MCF 10A (cell line): ENCODE measurements at regions not wholly inside any gene's neighbourhood (a gene's known extent, or its start where the extent isn't known, plus 50 kb on each side); places are given as distances from the start of the nearest gene placed in this dataset.

Experiments used
- BruUV-seq: library from RNA; stranded (reverse); fragments of 400-500 nt; replicated peaks from 2 replicates; lab custom pipeline; 2021; lab: Mats Ljungman, UMichigan
- CTCF ChIA-PET: fragments of 300-600 bp; sonication (Branson Sonifier 250); formaldehyde crosslinking; extraction: SDS; loops from one replicate; lab custom pipeline; 2021; ENCODE audit warnings: antibody characterized with exemption, inconsistent platforms; lab: Yijun Ruan, JAX
- POLR2A ChIA-PET: fragments of 300-600, 350-650 bp; sonication (Branson Sonifier 250); formaldehyde crosslinking; extraction: SDS; loops from one replicate; lab custom pipeline; 2020; ENCODE audit warnings: antibody characterized with exemption, inconsistent platforms; lab: Yijun Ruan, JAX
- DNase-seq: peaks from one replicate; pipeline ENCODE4 v3.0.0-alpha.2; 2018; ENCODE audit not compliant: unreplicated experiment
- H3K27ac Mint-ChIP-seq: one replicate; pipeline ENCODE4 v1.8.0; 2022; ENCODE audit warnings: mild to moderate bottlenecking, low read depth, mixed read lengths; ENCODE audit not compliant: unreplicated experiment
- H3K27me3 Mint-ChIP-seq: one replicate; pipeline ENCODE4 v1.8.0; 2022; ENCODE audit warnings: mixed read lengths; ENCODE audit not compliant: insufficient read depth, unreplicated experiment
- H3K36me3 Mint-ChIP-seq: one replicate; pipeline ENCODE4 v1.8.0; 2022; ENCODE audit warnings: mild to moderate bottlenecking, moderate library complexity, mixed read lengths; ENCODE audit not compliant: insufficient read depth, unreplicated experiment
- H3K4me1 Mint-ChIP-seq: one replicate; pipeline ENCODE4 v1.8.0; 2022; ENCODE audit warnings: mixed read lengths; ENCODE audit not compliant: insufficient read depth, unreplicated experiment
- H3K4me3 Mint-ChIP-seq: one replicate; pipeline ENCODE4 v1.8.0; 2022; ENCODE audit warnings: mild to moderate bottlenecking, moderate library complexity, mixed read lengths; ENCODE audit not compliant: unreplicated experiment
- H3K9me3 Mint-ChIP-seq: one replicate; pipeline ENCODE4 v1.8.0; 2022; ENCODE audit warnings: mixed read lengths; ENCODE audit not compliant: unreplicated experiment
- intact Hi-C: fragments of 100-400 bp; cut with micrococcal nuclease; formaldehyde crosslinking; loops from 2 replicates; pipeline ENCODE4 v1.14.1; 2022
- TF ChIP-seq, protein P1 (sequence below): fragments of 200-600 bp; IDR thresholded peaks from one replicate; pipeline ENCODE4 v1.8.0; 2022; ENCODE audit warnings: antibody characterized with exemption, mild to moderate bottlenecking; ENCODE audit not compliant: unreplicated experiment

DNA sequence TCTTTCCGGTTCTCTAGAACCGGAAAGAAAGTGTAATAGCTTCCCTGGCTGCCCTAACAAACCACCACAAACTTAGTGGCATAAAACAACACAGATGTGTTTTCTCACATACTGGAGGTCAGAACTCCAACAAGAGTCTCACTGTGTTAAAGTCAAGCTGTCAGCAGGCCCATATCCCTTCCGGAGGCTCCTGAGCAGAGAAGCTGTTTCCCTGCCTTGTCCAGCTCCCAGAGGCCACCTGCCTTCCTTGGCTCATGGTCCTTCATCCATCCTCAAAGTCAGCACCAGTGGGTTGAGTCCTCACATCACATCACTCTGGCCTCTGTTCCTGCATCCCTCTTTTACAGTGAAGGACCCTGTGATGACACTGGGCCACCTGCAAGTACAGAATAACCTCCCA, 49.8 kb upstream of the HMX1 start:
- BruUV-seq, result no TSS peak
- POLR2A ChIA-PET, result no interaction called here
- Mint-ChIP-seq H3K4me3 (no peak overlapping the region), H3K9me3 (peaks cover 17% of the 10 kb centered on the region), H3K4me1 (no peaks in the 10 kb centered on the region), H3K36me3 (no peaks in the 10 kb centered on the region), H3K27ac (no peak overlapping the region), H3K27me3 (peaks cover 38% of the 10 kb centered on the region)
- CTCF ChIA-PET, result interaction anchor here (0.8 to 2.0 kb wide), 3 partner anchors 12 to 314 kb away, joined by 3 to 9 read pairs (median 5); no protein-coding TSS in a partner anchor
- TF ChIP-seq, protein P1, sequence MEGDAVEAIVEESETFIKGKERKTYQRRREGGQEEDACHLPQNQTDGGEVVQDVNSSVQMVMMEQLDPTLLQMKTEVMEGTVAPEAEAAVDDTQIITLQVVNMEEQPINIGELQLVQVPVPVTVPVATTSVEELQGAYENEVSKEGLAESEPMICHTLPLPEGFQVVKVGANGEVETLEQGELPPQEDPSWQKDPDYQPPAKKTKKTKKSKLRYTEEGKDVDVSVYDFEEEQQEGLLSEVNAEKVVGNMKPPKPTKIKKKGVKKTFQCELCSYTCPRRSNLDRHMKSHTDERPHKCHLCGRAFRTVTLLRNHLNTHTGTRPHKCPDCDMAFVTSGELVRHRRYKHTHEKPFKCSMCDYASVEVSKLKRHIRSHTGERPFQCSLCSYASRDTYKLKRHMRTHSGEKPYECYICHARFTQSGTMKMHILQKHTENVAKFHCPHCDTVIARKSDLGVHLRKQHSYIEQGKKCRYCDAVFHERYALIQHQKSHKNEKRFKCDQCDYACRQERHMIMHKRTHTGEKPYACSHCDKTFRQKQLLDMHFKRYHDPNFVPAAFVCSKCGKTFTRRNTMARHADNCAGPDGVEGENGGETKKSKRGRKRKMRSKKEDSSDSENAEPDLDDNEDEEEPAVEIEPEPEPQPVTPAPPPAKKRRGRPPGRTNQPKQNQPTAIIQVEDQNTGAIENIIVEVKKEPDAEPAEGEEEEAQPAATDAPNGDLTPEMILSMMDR, result no peak
- no peak for DNase-seq
- intact Hi-C loops, result no loop called here
